CD4-positive, alpha-beta T cell (primary cell): ENCODE measurements at regions not wholly inside any gene's neighbourhood (a gene's known extent, or its start where the extent isn't known, plus 50 kb on each side); places are given as distances from the start of the nearest gene placed in this dataset.

Source experiments
- ATAC-seq: fragments of 200-7000 bp; cut with Tn5 transposase; one replicate; pipeline ENCODE4 v1.10.0; 2022; ENCODE audit warnings: mild to moderate bottlenecking; ENCODE audit not compliant: poor library complexity
- CTCF ChIA-PET: fragments of 350-600 bp; sonication (Branson Sonifier 250); formaldehyde crosslinking; loops from one replicate; lab custom pipeline; 2021; ENCODE audit warnings: antibody characterized with exemption, inconsistent platforms; lab: Charles Lee
- POLR2A ChIA-PET: fragments of 350-600 bp; sonication (Branson Sonifier 250); formaldehyde crosslinking; loops from one replicate; lab custom pipeline; 2021; ENCODE audit warnings: antibody characterized with exemption, inconsistent platforms; lab: Charles Lee
- DNase-seq, 14 experiments: peaks; one replicate each; pipeline ENCODE4 v3.0.0-alpha.2; 2013 to 2020; ENCODE audit warnings: mixed read lengths in 2 of 14
- H3K27ac ChIP-seq, 2 donors: one replicate each; pipeline versions ENCODE4 v1.5.1 to v1.7.0; 2013; ENCODE audit warnings: low read length in 2 of 2, low read depth in 1 of 2, mild to moderate bottlenecking in 1 of 2
- H3K27me3 ChIP-seq, 2 experiments: 1 replicate in 1 of 2; 2 replicates in 1 of 2; pipeline versions ENCODE4 v1.6.1 to v1.7.0; 2013; ENCODE audit warnings: low read length in 2 of 2, control low read depth in 1 of 2, mild to moderate bottlenecking in 1 of 2, moderate library complexity in 1 of 2; ENCODE audit not compliant: insufficient read depth in 2 of 2, control insufficient read depth in 1 of 2
- H3K36me3 ChIP-seq: one replicate; pipeline ENCODE4 v1.6.1; 2013; ENCODE audit warnings: low read length, control low read depth; ENCODE audit not compliant: insufficient read depth
- H3K4me1 ChIP-seq: one replicate; pipeline ENCODE4 v1.6.1; 2013; ENCODE audit warnings: low read length, control low read depth; ENCODE audit not compliant: insufficient read depth
- H3K4me3 ChIP-seq: one replicate; pipeline ENCODE4 v1.5.1; 2013; ENCODE audit warnings: mild to moderate bottlenecking, low read length, moderate library complexity
- H3K9me3 ChIP-seq, 2 experiments: 1 replicate in 1 of 2; 2 replicates in 1 of 2; pipeline versions ENCODE4 v1.6.1 to v1.7.0; 2013; ENCODE audit warnings: low read length in 2 of 2, mild to moderate bottlenecking in 2 of 2, control low read depth in 1 of 2, moderate library complexity in 1 of 2; ENCODE audit not compliant: control insufficient read depth in 1 of 2, insufficient read depth in 1 of 2
- H3K27ac Mint-ChIP-seq: one replicate; pipeline ENCODE4 v1.8.0; 2020; ENCODE audit warnings: mixed read lengths
- H3K27me3 Mint-ChIP-seq: one replicate; pipeline ENCODE4 v1.8.0; 2021; ENCODE audit warnings: mixed read lengths
- H3K36me3 Mint-ChIP-seq: one replicate; pipeline ENCODE4 v1.8.0; 2021; ENCODE audit warnings: low read depth, mixed read lengths
- H3K4me1 Mint-ChIP-seq: one replicate; pipeline ENCODE4 v1.8.0; 2021; ENCODE audit warnings: low read depth, mixed read lengths
- H3K4me3 Mint-ChIP-seq: one replicate; pipeline ENCODE4 v1.8.0; 2020; ENCODE audit warnings: mild to moderate bottlenecking, mixed read lengths
- H3K9me3 Mint-ChIP-seq: one replicate; pipeline ENCODE4 v1.8.0; 2020; ENCODE audit warnings: mixed read lengths
- CTCF ChIP-seq: fragments of 200-600 bp; IDR thresholded peaks from one replicate; pipeline ENCODE4 v1.8.0; 2022; ENCODE audit warnings: antibody characterized with exemption, mild to moderate bottlenecking
- intact Hi-C, 2 experiments: fragments of 100-400 bp; cut with DNase I in 1 of 2; cut with micrococcal nuclease in 1 of 2; formaldehyde crosslinking; loops; one replicate each; pipeline versions ENCODE4 v1.15.1 to v1.9.0; 2023 to 2025; cut with DNase I, micrococcal nuclease

DNA sequence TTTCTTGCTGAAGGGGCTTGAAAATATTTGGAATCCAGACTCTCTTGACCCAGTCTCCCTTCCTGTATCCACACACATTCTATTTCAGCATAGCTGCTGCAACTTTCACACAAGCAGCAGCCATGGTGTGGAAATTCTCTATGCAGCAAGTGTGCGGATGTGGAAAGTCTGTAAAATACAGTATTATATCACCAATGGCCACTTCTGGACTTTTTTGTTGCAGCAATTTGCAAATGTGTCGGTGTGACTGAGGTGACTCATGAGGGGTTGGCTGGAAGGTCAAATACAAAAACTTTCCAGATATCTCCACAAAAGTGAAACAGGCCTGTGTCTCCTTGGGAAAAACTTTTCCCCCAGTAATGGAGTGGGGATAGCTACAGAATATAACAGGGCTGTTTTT is 299.3 kb upstream of the GYPC start:
- no peaks in the 10 kb centered on the region for H3K4me1 Mint-ChIP-seq

DNA sequence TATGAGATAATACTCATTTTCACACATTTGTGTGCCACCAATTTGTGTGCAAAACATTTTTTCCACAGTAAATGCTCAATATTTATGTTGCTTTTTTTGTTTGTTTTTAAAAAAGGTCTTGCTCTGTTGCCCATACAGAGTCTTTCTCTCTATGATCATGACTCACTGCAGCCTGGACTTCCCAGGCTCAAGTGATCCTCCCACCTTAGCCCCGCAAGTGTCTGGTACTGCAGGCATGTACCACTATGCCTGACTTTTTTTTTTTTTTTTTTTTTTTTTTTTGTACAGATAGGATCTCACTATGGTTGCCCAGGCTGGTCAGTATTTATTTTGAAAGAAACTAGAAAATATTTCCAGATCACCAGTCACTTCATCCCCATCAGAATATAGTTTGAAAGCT is 297.8 kb upstream of the GYPC start:
- POLR2A ChIA-PET, result no interaction called here
- H3K4me3 Mint-ChIP-seq, result no peak overlapping the region
- DNase-seq (no peak), ATAC-seq (no peak)
- no peak for TF ChIP-seq CTCF
- no peak overlapping the region for H3K27ac Mint-ChIP-seq
- intact Hi-C loops, result loop anchor here (5.0 kb wide), 1 partner anchor 419 kb away; no protein-coding TSS in a partner anchor
- no peaks in the 10 kb centered on the region for H3K4me1 ChIP-seq
- H3K27me3 Mint-ChIP-seq, result peaks cover 16% of the 10 kb centered on the region
- no peak overlapping the region for H3K4me3 ChIP-seq
- no peaks in the 10 kb centered on the region for H3K36me3 Mint-ChIP-seq
- no peaks in the 10 kb centered on the region for H3K9me3 ChIP-seq
- H3K36me3 ChIP-seq, result no peaks in the 10 kb centered on the region
- H3K9me3 Mint-ChIP-seq, result no peaks in the 10 kb centered on the region
- H3K27ac ChIP-seq, result no peak overlapping the region
- CTCF ChIA-PET, result interaction anchor here (1.3 kb wide), 1 partner anchor 13 kb away, joined by 5 read pairs; no protein-coding TSS in a partner anchor
- H3K27me3 ChIP-seq, result no peaks in the 10 kb centered on the region
- H3K4me1 Mint-ChIP-seq, result no peaks in the 10 kb centered on the region

More for the DNA sequence above, 299.3 kb upstream of the GYPC start:
- intact Hi-C loops, result loop anchor here (5.0 kb wide), 1 partner anchor 421 kb away; no protein-coding TSS in a partner anchor
- peaks cover 15% of the 10 kb centered on the region for H3K27me3 Mint-ChIP-seq
- H3K27ac Mint-ChIP-seq, result no peak overlapping the region
- ChIA-PET POLR2A (no interaction called here), CTCF (no interaction called here)
- H3K9me3 Mint-ChIP-seq, result peaks cover 2% of the 10 kb centered on the region
- ATAC-seq (no peak), DNase-seq (no peak)
- H3K36me3 ChIP-seq, result no peaks in the 10 kb centered on the region
- no peak overlapping the region for H3K4me3 ChIP-seq
- no peaks in the 10 kb centered on the region for H3K27me3 ChIP-seq
- no peaks in the 10 kb centered on the region for H3K36me3 Mint-ChIP-seq
- no peak overlapping the region for H3K4me3 Mint-ChIP-seq
- no peaks in the 10 kb centered on the region for H3K9me3 ChIP-seq
- no peak overlapping the region for H3K27ac ChIP-seq
- TF ChIP-seq CTCF, result no peak
- no peaks in the 10 kb centered on the region for H3K4me1 ChIP-seq

DNA sequence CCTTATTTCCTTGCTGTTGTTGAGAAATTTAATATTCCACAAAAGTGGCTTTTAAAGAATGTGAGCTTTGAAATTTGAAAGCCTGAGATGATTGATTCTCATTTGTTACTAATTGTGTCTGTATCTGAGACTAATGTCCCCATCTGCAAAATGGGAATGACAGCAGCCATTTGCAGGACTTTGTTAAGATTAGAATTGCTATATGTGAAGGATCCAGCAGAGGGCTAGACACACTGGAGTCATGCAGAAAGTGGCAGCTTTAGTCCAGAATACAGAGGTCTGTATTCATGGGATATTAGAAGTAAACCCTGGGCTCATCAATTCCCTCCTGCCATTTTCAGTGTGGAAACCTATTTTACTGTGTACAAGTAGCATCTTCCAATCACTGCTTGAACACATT is 296.5 kb upstream of the GYPC start:
- Histone ChIP-seq H3K36me3 (no peaks in the 10 kb centered on the region), H3K27me3 (no peaks in the 10 kb centered on the region), H3K9me3 (no peaks in the 10 kb centered on the region), H3K27ac (no peak overlapping the region), H3K4me1 (no peaks in the 10 kb centered on the region), H3K4me3 (no peak overlapping the region)
- no peak overlapping the region for H3K27ac Mint-ChIP-seq
- POLR2A ChIA-PET, result no interaction called here
- peak; percentile 10 for TF ChIP-seq CTCF
- H3K4me3 Mint-ChIP-seq, result no peak overlapping the region
- H3K27me3 Mint-ChIP-seq, result peaks cover 16% of the 10 kb centered on the region
- H3K9me3 Mint-ChIP-seq, result no peaks in the 10 kb centered on the region
- no peaks in the 10 kb centered on the region for H3K4me1 Mint-ChIP-seq
- no peaks in the 10 kb centered on the region for H3K36me3 Mint-ChIP-seq
- no peak for ATAC-seq
- DNase-seq, result peak in 3 of 14 experiments; percentile 23 to 25 (median 25)
- CTCF ChIA-PET, result interaction anchor here (1.0 kb wide), 1 partner anchor 417 kb away, joined by 4 read pairs; no protein-coding TSS in a partner anchor
- intact Hi-C loops, result loop anchor here (5.0 kb wide), 1 partner anchor 418 kb away; no protein-coding TSS in a partner anchor
